ENCODE measurements at regions not wholly inside any gene's neighbourhood (a gene's known extent, or its start where the extent isn't known, plus 50 kb on each side); places are given as distances from the start of the nearest gene placed in this dataset.

- peak; percentile 71; the same call in 2 of the 3 replicates for ATAC-seq
- TF ChIP-seq BACH2 (CRISPR knock-in tag; IDR thresholded peaks at IDR 0.05; ENCODE audit: borderline replicate concordance) (no peak), ISL1 (CRISPR knock-in tag; IDR thresholded peaks at IDR 0.05) (no peak), TOX (CRISPR knock-in tag; IDR thresholded peaks at IDR 0.05; ENCODE audit: borderline replicate concordance) (no peak), OSR1 (CRISPR knock-in tag; IDR thresholded peaks at IDR 0.05) (no peak)
- TF ChIP-seq, protein P1, sequence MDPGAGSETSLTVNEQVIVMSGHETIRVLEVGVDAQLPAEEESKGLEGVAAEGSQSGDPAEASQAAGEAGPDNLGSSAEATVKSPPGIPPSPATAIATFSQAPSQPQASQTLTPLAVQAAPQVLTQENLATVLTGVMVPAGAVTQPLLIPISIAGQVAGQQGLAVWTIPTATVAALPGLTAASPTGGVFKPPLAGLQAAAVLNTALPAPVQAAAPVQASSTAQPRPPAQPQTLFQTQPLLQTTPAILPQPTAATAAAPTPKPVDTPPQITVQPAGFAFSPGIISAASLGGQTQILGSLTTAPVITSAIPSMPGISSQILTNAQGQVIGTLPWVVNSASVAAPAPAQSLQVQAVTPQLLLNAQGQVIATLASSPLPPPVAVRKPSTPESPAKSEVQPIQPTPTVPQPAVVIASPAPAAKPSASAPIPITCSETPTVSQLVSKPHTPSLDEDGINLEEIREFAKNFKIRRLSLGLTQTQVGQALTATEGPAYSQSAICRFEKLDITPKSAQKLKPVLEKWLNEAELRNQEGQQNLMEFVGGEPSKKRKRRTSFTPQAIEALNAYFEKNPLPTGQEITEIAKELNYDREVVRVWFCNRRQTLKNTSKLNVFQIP (CRISPR knock-in tag; IDR thresholded peaks at IDR 0.05; ENCODE audit: borderline replicate concordance, low read depth) = no peak
These were observed 903.8 kb downstream of the EFNA5 start for GRCh38 chr5:106766916-106767315.

GRCh38 chr5:106759581-106759980 is 911.2 kb downstream of the EFNA5 start:
- TF ChIP-seq PPARA (CRISPR knock-in tag; IDR thresholded peaks at IDR 0.05; ENCODE audit: borderline replicate concordance) (no peak), ZNF565 (CRISPR knock-in tag; conservative IDR thresholded peaks at IDR 0.05; ENCODE audit: low read depth) (no peak), ZFP3 (CRISPR knock-in tag; IDR thresholded peaks at IDR 0.05) (no peak), ARNTL (CRISPR knock-in tag; IDR thresholded peaks at IDR 0.05; ENCODE audit: borderline replicate concordance, low read depth) (no peak), SNAI2 (CRISPR knock-in tag; IDR thresholded peaks at IDR 0.05) (no peak), TOX (CRISPR knock-in tag; IDR thresholded peaks at IDR 0.05; ENCODE audit: borderline replicate concordance) (no peak), ZFP30 (CRISPR knock-in tag; IDR thresholded peaks at IDR 0.05) (no peak), ZNF70 (CRISPR knock-in tag; IDR thresholded peaks at IDR 0.05) (no peak), ZNF8 (CRISPR knock-in tag; IDR thresholded peaks at IDR 0.05) (no peak), TSHZ2 (CRISPR knock-in tag; IDR thresholded peaks at IDR 0.05) (no peak), RARB (CRISPR knock-in tag; IDR thresholded peaks at IDR 0.05) (no peak), ISL1 (CRISPR knock-in tag; IDR thresholded peaks at IDR 0.05) (no peak)
- TF ChIP-seq, protein P1 (CRISPR knock-in tag; IDR thresholded peaks at IDR 0.05; ENCODE audit: borderline replicate concordance, low read depth) = no peak
- TF ChIP-seq, protein P2, sequence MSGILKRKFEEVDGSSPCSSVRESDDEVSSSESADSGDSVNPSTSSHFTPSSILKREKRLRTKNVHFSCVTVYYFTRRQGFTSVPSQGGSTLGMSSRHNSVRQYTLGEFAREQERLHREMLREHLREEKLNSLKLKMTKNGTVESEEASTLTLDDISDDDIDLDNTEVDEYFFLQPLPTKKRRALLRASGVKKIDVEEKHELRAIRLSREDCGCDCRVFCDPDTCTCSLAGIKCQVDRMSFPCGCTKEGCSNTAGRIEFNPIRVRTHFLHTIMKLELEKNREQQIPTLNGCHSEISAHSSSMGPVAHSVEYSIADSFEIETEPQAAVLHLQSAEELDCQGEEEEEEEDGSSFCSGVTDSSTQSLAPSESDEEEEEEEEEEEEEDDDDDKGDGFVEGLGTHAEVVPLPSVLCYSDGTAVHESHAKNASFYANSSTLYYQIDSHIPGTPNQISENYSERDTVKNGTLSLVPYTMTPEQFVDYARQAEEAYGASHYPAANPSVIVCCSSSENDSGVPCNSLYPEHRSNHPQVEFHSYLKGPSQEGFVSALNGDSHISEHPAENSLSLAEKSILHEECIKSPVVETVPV (CRISPR knock-in tag; IDR thresholded peaks at IDR 0.05) = no peak
- ATAC-seq = no peak

DNA sequence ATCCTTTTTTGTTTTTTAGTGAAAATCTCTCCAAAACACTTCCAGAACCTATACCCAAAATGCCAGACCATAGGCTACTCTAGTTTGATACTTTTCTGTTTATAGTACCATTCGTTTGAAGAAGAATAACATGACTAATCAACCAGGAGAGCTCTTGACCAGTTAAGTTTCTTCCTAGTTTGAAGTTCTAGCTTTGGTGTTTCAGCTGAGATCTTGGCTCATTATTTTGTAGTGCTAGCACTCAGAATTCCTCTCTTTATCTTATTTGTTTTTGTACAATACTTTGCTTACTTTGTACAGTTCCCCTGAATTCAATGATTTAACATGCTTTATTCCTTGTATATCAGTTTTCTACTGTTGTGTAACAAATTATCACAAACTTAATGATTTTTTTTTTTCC is 911.6 kb downstream of the EFNA5 start:
- ATAC-seq = no peak
- TF ChIP-seq BACH2 (CRISPR knock-in tag; IDR thresholded peaks at IDR 0.05; ENCODE audit: borderline replicate concordance) (no peak), ZNF565 (CRISPR knock-in tag; conservative IDR thresholded peaks at IDR 0.05; ENCODE audit: low read depth) (no peak), SNAI2 (CRISPR knock-in tag; IDR thresholded peaks at IDR 0.05) (no peak), TCF4 (CRISPR knock-in tag; IDR thresholded peaks at IDR 0.05; ENCODE audit: borderline replicate concordance) (no peak), GLIS3 (CRISPR knock-in tag; IDR thresholded peaks at IDR 0.05) (no peak), ZNF70 (CRISPR knock-in tag; IDR thresholded peaks at IDR 0.05) (no peak), ZNF8 (CRISPR knock-in tag; IDR thresholded peaks at IDR 0.05) (no peak), ZFP3 (CRISPR knock-in tag; IDR thresholded peaks at IDR 0.05) (no peak), TOX (CRISPR knock-in tag; IDR thresholded peaks at IDR 0.05; ENCODE audit: borderline replicate concordance) (no peak), ZC3H10 (CRISPR knock-in tag; IDR thresholded peaks at IDR 0.05) (no peak), RARB (CRISPR knock-in tag; IDR thresholded peaks at IDR 0.05) (no peak), CSDC2 (CRISPR knock-in tag; IDR thresholded peaks at IDR 0.05) (no peak), OSR1 (CRISPR knock-in tag; IDR thresholded peaks at IDR 0.05) (no peak)
- TF ChIP-seq, protein P1 (CRISPR knock-in tag; IDR thresholded peaks at IDR 0.05; ENCODE audit: borderline replicate concordance, low read depth) = no peak
